ENCODE measurements at regions not wholly inside any gene's neighbourhood (a gene's known extent, or its start where the extent isn't known, plus 50 kb on each side); places are given as distances from the start of the nearest gene placed in this dataset.

- ChIA-PET CTCF (no interaction called here), POLR2A (no interaction called here), RAD21 (ENCODE audit: low non-redundant PET in 1 of 2, low total read pairs in 2 of 2, uncharacterized antibody in 2 of 2, unreplicated experiment in 2 of 2) (no interaction called here)
- Histone ChIP-seq H3K9me2 (ENCODE audit: insufficient read depth) (no peaks in the 10 kb centered on the region), H2AFZ (ENCODE audit: low read depth, low read length, poor library complexity, severe bottlenecking) (no peak overlapping the region), H3K36me3 (ENCODE audit: control insufficient read depth in 1 of 2, insufficient read depth in 2 of 2, low read length in 2 of 2) (no peaks in the 10 kb centered on the region), H3K4me3 (replicated peaks in 1 of 2; ENCODE audit: low read depth in 1 of 2, low read length in 2 of 2) (no peak overlapping the region), H3K4me1 (ENCODE audit: control insufficient read depth in 1 of 2, insufficient read depth in 2 of 2, low read length in 2 of 2) (no peaks in the 10 kb centered on the region), H3K9me3 (ENCODE audit: control insufficient read depth in 1 of 2, insufficient read depth in 1 of 2, low read depth in 1 of 2, low read length in 2 of 2) (no peaks in the 10 kb centered on the region), H3K9ac (ENCODE audit: low read length) (no peak overlapping the region), H4K20me1 (ENCODE audit: insufficient read depth) (no peaks in the 10 kb centered on the region), H3K4me2 (ENCODE audit: low read length) (no peak overlapping the region), H3K27ac (ENCODE audit: low read depth, low read length) (no peak overlapping the region), H3K79me2 (ENCODE audit: insufficient read depth, low read length) (no peaks in the 10 kb centered on the region), H3K27me3 (ENCODE audit: insufficient read depth, low read length) (no peaks in the 10 kb centered on the region)
- DNase-seq (ENCODE audit: low read depth, low spot score) (no peak), ATAC-seq (no peak)
- no TSS peak for BruUV-seq (replicated peaks)
- no peak for TF ChIP-seq TCF7L2 (IDR thresholded peaks at IDR 0.05; ENCODE audit: borderline replicate concordance, extremely low read depth, insufficient read depth, insufficient read length)
- no peak for TF ChIP-seq ELF1 (IDR thresholded peaks at IDR 0.05; ENCODE audit: borderline replicate concordance, low read depth)
- no peak for TF ChIP-seq CBX3 (IDR thresholded peaks at IDR 0.05; ENCODE audit: low read depth)
- no peak for TF ChIP-seq ZFX (IDR thresholded peaks at IDR 0.05)
- no peak for TF ChIP-seq MAX (IDR thresholded peaks at IDR 0.05)
- no peak for TF ChIP-seq POLR2AphosphoS5 (IDR thresholded peaks at IDR 0.05; ENCODE audit: low read depth, low read length)
- TF ChIP-seq REST (IDR thresholded peaks at IDR 0.05; ENCODE audit: low read depth), result no peak
- intact Hi-C loops (cut with micrococcal nuclease), result no loop called here
Observed at GRCh38 chr2:144595686-144596072, 75.8 kb upstream of the ZEB2 start.

GRCh38 chr2:144595279-144595678 lies 75.4 kb upstream of the ZEB2 start:
- H3K4me1 ChIP-seq (ENCODE audit: control insufficient read depth in 1 of 2, insufficient read depth in 2 of 2, low read length in 2 of 2), result no peaks in the 10 kb centered on the region
- no peaks in the 10 kb centered on the region for H3K79me2 ChIP-seq (ENCODE audit: insufficient read depth, low read length)
- POLR2A ChIA-PET, result no interaction called here
- H3K4me3 ChIP-seq (replicated peaks in 1 of 2; ENCODE audit: low read depth in 1 of 2, low read length in 2 of 2), result no peak overlapping the region
- ATAC-seq (no peak), DNase-seq (ENCODE audit: low read depth, low spot score) (no peak)
- H2AFZ ChIP-seq (ENCODE audit: low read depth, low read length, poor library complexity, severe bottlenecking), result no peak overlapping the region
- H3K4me2 ChIP-seq (ENCODE audit: low read length), result no peak overlapping the region
- H3K27me3 ChIP-seq (ENCODE audit: insufficient read depth, low read length), result no peaks in the 10 kb centered on the region
- H4K20me1 ChIP-seq (ENCODE audit: insufficient read depth), result no peaks in the 10 kb centered on the region
- CTCF ChIA-PET, result no interaction called here
- no peak overlapping the region for H3K9ac ChIP-seq (ENCODE audit: low read length)
- no peaks in the 10 kb centered on the region for H3K9me2 ChIP-seq (ENCODE audit: insufficient read depth)
- TF ChIP-seq SRF (IDR thresholded peaks at IDR 0.05; ENCODE audit: low read depth) (no peak), RAD21 (IDR thresholded peaks at IDR 0.05; ENCODE audit: low read depth) (no peak), POLR2AphosphoS5 (IDR thresholded peaks at IDR 0.05; ENCODE audit: low read depth, low read length) (no peak)
- no peaks in the 10 kb centered on the region for H3K36me3 ChIP-seq (ENCODE audit: control insufficient read depth in 1 of 2, insufficient read depth in 2 of 2, low read length in 2 of 2)
- BruUV-seq (replicated peaks), result no TSS peak
- intact Hi-C loops (cut with micrococcal nuclease), result no loop called here
- H3K27ac ChIP-seq (ENCODE audit: low read depth, low read length), result no peak overlapping the region
- no peaks in the 10 kb centered on the region for H3K9me3 ChIP-seq (ENCODE audit: control insufficient read depth in 1 of 2, insufficient read depth in 1 of 2, low read depth in 1 of 2, low read length in 2 of 2)
- RAD21 ChIA-PET (ENCODE audit: low non-redundant PET in 1 of 2, low total read pairs in 2 of 2, uncharacterized antibody in 2 of 2, unreplicated experiment in 2 of 2), result no interaction called here
